Activated T-helper 17 cell treated with anti-CD3 and anti-CD28 coated beads, Interleukin-2, amount 50 U/mL, for 72 hours (primary cell): ENCODE measurements at regions not wholly inside any gene's neighbourhood (a gene's known extent, or its start where the extent isn't known, plus 50 kb on each side); places are given as distances from the start of the nearest gene placed in this dataset.

Source experiments
- ATAC-seq: fragments of 150-1000 bp; cut with Tn5 transposase; replicated peaks from 2 replicates; pipeline ENCODE4 v1.10.0; 2021; ENCODE audit warnings: mild to moderate bottlenecking, moderate library complexity
- H3K27ac Mint-ChIP-seq: one replicate; pipeline ENCODE4 v1.8.0; 2022; ENCODE audit warnings: mixed read lengths
- H3K27me3 Mint-ChIP-seq: one replicate; pipeline ENCODE4 v1.8.0; 2022; ENCODE audit warnings: mixed read lengths
- H3K36me3 Mint-ChIP-seq: one replicate; pipeline ENCODE4 v1.8.0; 2022; ENCODE audit warnings: low read depth, mild to moderate bottlenecking, mixed read lengths
- H3K4me1 Mint-ChIP-seq: one replicate; pipeline ENCODE4 v1.8.0; 2022; ENCODE audit warnings: mixed read lengths
- H3K4me3 Mint-ChIP-seq: one replicate; pipeline ENCODE4 v1.8.0; 2022; ENCODE audit warnings: mild to moderate bottlenecking, mixed read lengths
- H3K9me3 Mint-ChIP-seq: one replicate; pipeline ENCODE4 v1.8.0; 2022; ENCODE audit warnings: mixed read lengths

- no peak for ATAC-seq
- Mint-ChIP-seq H3K27me3 (peaks cover 9% of the 10 kb centered on the region), H3K4me1 (no peaks in the 10 kb centered on the region), H3K36me3 (no peaks in the 10 kb centered on the region), H3K4me3 (no peak overlapping the region), H3K9me3 (peaks cover 6% of the 10 kb centered on the region), H3K27ac (no peak overlapping the region)
Measured at GRCh38 chr12:130286741-130287440, 50.8 kb upstream of the PIWIL1 start.
